Suprapubic skin (tissue), 4 donors: ENCODE measurements at regions not wholly inside any gene's neighbourhood (a gene's known extent, or its start where the extent isn't known, plus 50 kb on each side); places are given as distances from the start of the nearest gene placed in this dataset.

Experiments used
- DNase-seq, 2 donors: peaks; one replicate each; pipeline ENCODE4 v3.0.0-alpha.2; 2019; ENCODE audit warnings: low spot score in 2 of 2
- H3K27ac ChIP-seq: fragments of 200-600 bp; sonication (generic); one replicate; pipeline ENCODE4 v1.5.1; 2019
- H3K27me3 ChIP-seq: fragments of 200-600 bp; sonication (generic); one replicate; pipeline ENCODE4 v1.5.1; 2019
- H3K36me3 ChIP-seq: fragments of 200-600 bp; sonication (generic); one replicate; pipeline ENCODE4 v1.5.1; 2019
- H3K4me1 ChIP-seq: fragments of 200-600 bp; sonication (generic); one replicate; pipeline ENCODE4 v1.5.1; 2019
- H3K4me3 ChIP-seq: fragments of 200-600 bp; sonication (generic); one replicate; pipeline ENCODE4 v1.5.1; 2019; ENCODE audit warnings: mild to moderate bottlenecking
- H3K9me3 ChIP-seq: fragments of 200-600 bp; sonication (generic); one replicate; pipeline ENCODE4 v1.5.1; 2019
- EP300 ChIP-seq: sonication (generic); formaldehyde crosslinking; IDR thresholded peaks from one replicate; pipeline ENCODE4 v1.6.1; 2017; ENCODE audit warnings: antibody characterized with exemption
- POLR2A ChIP-seq, 2 donors: fragments of 450-650 bp; IDR thresholded peaks; one replicate each; pipeline ENCODE4 v1.6.1; 2017; ENCODE audit warnings: antibody characterized with exemption in 2 of 2, mild to moderate bottlenecking in 2 of 2, moderate library complexity in 2 of 2
- POLR2AphosphoS5 ChIP-seq, 3 donors: sonication (generic); formaldehyde crosslinking; IDR thresholded peaks; one replicate each; pipeline ENCODE4 v1.6.1; 2017; ENCODE audit warnings: antibody characterized with exemption in 3 of 3
- WGBS: methylation state at CpG from one replicate; pipeline ENCODE4 v1.1.5; 2018; 5-methylcytosine and 5-hydroxymethylcytosine counted together
- TF ChIP-seq, protein P1 (sequence below), 2 donors: fragments of 200-600 bp in 1 of 2; fragments of 450-650 bp in 1 of 2; sonication (generic) in 1 of 2; IDR thresholded peaks; one replicate each; pipeline ENCODE4 v1.5.1; 2016 to 2019; ENCODE audit warnings: antibody characterized with exemption in 2 of 2, mild to moderate bottlenecking in 1 of 2, moderate library complexity in 1 of 2

DNA sequence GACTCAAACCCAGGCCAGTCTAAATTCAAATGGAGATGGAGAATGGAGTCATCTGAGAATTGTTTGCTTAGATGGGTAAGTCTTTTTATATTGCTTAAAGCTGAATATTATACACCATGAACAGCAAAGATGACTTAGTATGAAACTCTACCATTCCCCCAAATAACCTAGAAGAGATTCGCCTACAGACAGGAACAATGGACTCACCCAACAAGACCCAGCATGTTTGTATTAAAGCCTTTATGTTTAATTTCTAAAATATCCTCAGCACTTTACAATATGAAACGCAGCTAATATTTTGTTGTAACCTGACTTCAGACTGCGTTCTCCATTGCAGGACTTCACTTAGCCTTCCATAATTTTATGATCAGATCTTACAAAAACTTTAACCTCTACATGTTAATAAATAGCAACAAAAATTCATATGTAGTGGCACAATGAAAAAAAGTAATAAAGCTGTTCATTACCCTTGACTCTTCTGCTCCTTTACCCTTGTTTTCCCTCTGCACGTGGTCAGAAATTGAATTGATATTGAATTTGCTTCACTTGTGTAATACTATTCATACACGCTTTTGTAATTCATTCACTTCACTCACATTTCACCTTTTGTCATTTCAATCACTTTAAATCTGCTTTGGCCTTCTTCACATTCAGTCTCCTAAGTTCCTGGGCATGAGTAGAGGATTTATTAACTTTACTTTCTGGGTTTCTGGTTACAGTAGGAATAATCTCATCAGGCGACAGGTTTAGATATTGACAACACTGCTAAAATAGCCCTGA, 177.3 kb upstream of the PTBP2 start:
- 88% methylated on average over 6 of the region's 6 CpGs for WGBS
- H3K9me3 ChIP-seq, result no peaks in the 10 kb centered on the region

DNA sequence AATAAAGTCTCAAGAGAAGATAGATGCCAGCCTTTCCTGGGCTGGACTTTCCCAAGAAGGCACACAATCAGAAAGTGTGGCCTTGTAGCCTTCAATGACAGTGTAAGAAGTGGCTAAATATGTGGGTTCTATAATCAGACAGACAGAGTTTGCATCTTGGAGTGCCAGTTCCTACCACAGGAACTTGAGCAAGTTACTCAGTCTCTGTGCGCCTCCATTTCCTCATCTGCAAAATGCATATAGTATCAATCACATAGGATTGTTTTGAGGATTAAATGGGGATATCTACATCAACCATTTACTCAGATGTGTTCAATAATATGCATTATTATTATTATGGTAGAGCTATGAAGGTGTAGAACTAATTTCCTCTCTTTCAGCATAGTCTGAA, 176.8 kb upstream of the PTBP2 start:
- Histone ChIP-seq H3K27me3 (no peaks in the 10 kb centered on the region), H3K4me3 (no peak overlapping the region), H3K4me1 (no peaks in the 10 kb centered on the region), H3K9me3 (no peaks in the 10 kb centered on the region), H3K36me3 (no peaks in the 10 kb centered on the region), H3K27ac (no peak overlapping the region)
- no peak for TF ChIP-seq POLR2AphosphoS5 (IDR thresholded peaks at IDR 0.05)
- TF ChIP-seq POLR2A (IDR thresholded peaks at IDR 0.05), result no peak
- no peak for TF ChIP-seq EP300
- TF ChIP-seq, protein P1, sequence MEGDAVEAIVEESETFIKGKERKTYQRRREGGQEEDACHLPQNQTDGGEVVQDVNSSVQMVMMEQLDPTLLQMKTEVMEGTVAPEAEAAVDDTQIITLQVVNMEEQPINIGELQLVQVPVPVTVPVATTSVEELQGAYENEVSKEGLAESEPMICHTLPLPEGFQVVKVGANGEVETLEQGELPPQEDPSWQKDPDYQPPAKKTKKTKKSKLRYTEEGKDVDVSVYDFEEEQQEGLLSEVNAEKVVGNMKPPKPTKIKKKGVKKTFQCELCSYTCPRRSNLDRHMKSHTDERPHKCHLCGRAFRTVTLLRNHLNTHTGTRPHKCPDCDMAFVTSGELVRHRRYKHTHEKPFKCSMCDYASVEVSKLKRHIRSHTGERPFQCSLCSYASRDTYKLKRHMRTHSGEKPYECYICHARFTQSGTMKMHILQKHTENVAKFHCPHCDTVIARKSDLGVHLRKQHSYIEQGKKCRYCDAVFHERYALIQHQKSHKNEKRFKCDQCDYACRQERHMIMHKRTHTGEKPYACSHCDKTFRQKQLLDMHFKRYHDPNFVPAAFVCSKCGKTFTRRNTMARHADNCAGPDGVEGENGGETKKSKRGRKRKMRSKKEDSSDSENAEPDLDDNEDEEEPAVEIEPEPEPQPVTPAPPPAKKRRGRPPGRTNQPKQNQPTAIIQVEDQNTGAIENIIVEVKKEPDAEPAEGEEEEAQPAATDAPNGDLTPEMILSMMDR (IDR thresholded peaks at IDR 0.05), result no peak
- WGBS, result 96% methylated on average over 1 of the region's 1 CpG
- DNase-seq, result no peak

More for the DNA sequence above, 177.3 kb upstream of the PTBP2 start:
- Histone ChIP-seq H3K27me3 (no peaks in the 10 kb centered on the region), H3K4me1 (no peaks in the 10 kb centered on the region), H3K27ac (no peak overlapping the region), H3K36me3 (no peaks in the 10 kb centered on the region), H3K4me3 (no peak overlapping the region)
- TF ChIP-seq POLR2A (IDR thresholded peaks at IDR 0.05), result no peak
- TF ChIP-seq, protein P1 (IDR thresholded peaks at IDR 0.05), result no peak
- no peak for TF ChIP-seq POLR2AphosphoS5 (IDR thresholded peaks at IDR 0.05)
- TF ChIP-seq EP300, result no peak
- no peak for DNase-seq

DNA sequence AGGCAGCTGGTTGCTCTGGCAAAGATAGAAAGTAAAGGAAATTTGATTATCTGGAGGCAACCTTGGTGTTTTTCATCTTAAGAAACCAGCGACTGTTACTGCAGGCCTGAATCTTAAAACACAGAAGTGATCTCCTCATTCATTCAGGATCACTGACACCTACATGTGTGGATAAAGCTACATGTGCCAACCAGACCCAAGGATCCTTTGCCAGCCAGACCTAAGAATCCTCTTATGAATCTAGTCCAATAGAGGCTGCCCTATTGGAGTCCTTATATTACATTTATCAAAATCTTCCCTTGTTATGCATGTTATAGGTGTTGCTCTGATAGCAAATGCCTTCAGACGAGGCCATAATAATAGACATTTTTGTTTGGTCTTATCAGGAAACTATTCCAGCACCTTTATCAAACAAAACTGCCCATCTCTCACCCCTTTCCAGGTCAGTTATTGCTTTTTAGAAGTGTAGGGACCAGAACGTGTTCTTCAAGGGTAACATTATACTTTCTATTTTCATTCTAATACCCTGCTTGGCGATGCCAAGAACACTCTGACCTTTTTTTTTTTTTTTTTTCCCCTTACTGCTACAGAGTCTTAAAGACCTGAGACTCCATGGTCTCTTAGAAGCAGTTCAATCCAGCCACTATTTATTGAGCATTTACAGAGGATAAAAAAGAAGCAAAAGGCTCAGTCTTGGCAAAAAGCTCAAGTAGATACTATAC, 175.5 kb upstream of the PTBP2 start:
- Histone ChIP-seq H3K36me3 (no peaks in the 10 kb centered on the region), H3K27ac (no peak overlapping the region), H3K9me3 (no peaks in the 10 kb centered on the region), H3K4me1 (no peaks in the 10 kb centered on the region), H3K4me3 (no peak overlapping the region), H3K27me3 (no peaks in the 10 kb centered on the region)
- TF ChIP-seq EP300, result no peak
- TF ChIP-seq POLR2A (IDR thresholded peaks at IDR 0.05), result no peak
- TF ChIP-seq, protein P1 (IDR thresholded peaks at IDR 0.05), result no peak
- TF ChIP-seq POLR2AphosphoS5 (IDR thresholded peaks at IDR 0.05), result no peak
- 87% methylated on average over 4 of the region's 4 CpGs for WGBS
- DNase-seq, result no peak

DNA sequence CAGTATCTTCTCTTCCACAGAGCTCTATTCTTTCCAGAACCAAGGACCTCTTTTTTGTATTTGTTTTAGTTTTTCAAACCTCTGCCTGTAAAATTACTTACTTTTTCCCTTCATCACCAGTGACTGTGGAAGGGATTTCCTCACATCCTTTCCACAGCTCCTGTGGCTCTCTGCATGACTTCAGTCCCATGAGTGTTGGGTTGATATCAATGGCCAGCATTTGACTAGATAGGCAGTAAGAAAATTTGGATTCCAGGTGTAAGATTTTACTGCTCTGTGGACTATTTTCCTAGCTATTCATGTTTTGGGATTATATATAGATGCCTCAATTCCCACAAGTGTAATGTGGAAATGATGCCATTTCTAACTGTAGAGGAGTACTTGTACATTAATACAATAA, 171.5 kb upstream of the PTBP2 start:
- no peaks in the 10 kb centered on the region for H3K27me3 ChIP-seq
- H3K4me1 ChIP-seq, result no peaks in the 10 kb centered on the region
- no peak overlapping the region for H3K27ac ChIP-seq
- TF ChIP-seq, protein P1 (IDR thresholded peaks at IDR 0.05), result no peak
- TF ChIP-seq POLR2A (IDR thresholded peaks at IDR 0.05), result no peak
- TF ChIP-seq EP300, result no peak
- no peak for TF ChIP-seq POLR2AphosphoS5 (IDR thresholded peaks at IDR 0.05)
- H3K36me3 ChIP-seq, result no peaks in the 10 kb centered on the region
- H3K4me3 ChIP-seq, result no peak overlapping the region
- H3K9me3 ChIP-seq, result no peaks in the 10 kb centered on the region
- no peak for DNase-seq

DNA sequence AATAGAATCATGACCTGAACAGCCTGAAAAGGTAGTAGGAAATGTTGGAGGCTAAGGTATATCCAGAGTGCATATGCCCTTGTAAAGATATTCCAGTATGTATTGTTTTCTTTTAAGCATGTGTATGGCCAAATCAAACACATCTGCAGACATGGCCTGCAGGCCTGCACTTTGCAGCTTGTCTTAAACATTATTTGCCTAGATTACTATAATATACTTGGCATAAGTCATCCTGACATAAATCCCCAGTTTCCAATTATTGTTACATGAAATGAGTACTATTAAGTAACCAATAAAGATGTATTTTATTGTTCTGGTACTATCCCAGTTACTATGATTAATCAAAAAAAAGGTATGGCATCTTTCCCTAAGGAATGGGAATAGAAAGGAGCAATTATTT, 169.1 kb upstream of the PTBP2 start:
- H3K4me3 ChIP-seq, result no peak overlapping the region
- no peak for DNase-seq

More for the DNA sequence above, 169.1 kb upstream of the PTBP2 start:
- Histone ChIP-seq H3K36me3 (no peaks in the 10 kb centered on the region), H3K27ac (no peak overlapping the region), H3K9me3 (no peaks in the 10 kb centered on the region), H3K4me1 (no peaks in the 10 kb centered on the region), H3K27me3 (no peaks in the 10 kb centered on the region)
- no peak for TF ChIP-seq POLR2A (IDR thresholded peaks at IDR 0.05)
- no peak for TF ChIP-seq EP300
